GM12878 (cell line): ENCODE measurements at regions not wholly inside any gene's neighbourhood (a gene's known extent, or its start where the extent isn't known, plus 50 kb on each side); places are given as distances from the start of the nearest gene placed in this dataset.

Source experiments
- EZH2 ChIP-seq: IDR thresholded peaks from 2 replicates; pipeline ENCODE4 v1.6.1; 2012; ENCODE audit warnings: low read depth, mild to moderate bottlenecking, control low read depth, inconsistent platforms, low read length, borderline replicate concordance; ENCODE audit not compliant: control insufficient read depth
- SUZ12 ChIP-seq: fragments of 200-600 bp; sonication (generic); IDR thresholded peaks from one replicate; pipeline ENCODE4 v1.6.1; 2018; ENCODE audit warnings: antibody characterized with exemption, mild to moderate bottlenecking; ENCODE audit not compliant: unreplicated experiment

DNA sequence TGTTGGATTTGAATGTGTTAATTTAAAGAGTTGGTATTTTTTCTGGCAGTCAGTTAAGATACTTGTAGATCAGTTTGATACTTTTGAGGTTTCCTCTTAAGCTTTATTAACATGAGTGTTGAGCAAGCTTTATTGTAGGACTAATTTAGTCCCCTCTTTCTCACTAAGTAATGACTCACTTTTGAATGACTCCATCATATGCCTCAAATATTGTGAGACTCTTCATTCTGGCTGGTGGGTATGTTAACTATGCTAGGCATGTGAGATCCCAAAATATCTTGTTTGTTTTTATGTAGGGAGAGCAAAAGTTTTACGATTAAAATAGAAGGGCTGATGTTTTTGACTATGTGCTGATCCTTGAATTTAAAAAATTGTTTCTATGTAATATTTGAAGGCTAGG, 355.7 kb downstream of the IZUMO3 start:
- TF ChIP-seq EZH2 (no peak), SUZ12 (no peak)
